ENCODE measurements at regions not wholly inside any gene's neighbourhood (a gene's known extent, or its start where the extent isn't known, plus 50 kb on each side); places are given as distances from the start of the nearest gene placed in this dataset.

GRCh38 chr12:76713130-76713529 lies 50.8 kb upstream of the ZDHHC17 start:
- H3K27ac ChIP-seq: no peak overlapping the region
- DNase-seq (ENCODE audit: low spot score in 2 of 2): no peak
- no peak for TF ChIP-seq CTCF (IDR thresholded peaks at IDR 0.05)
- intact Hi-C loops (cut with DNase I): no loop called here
- H3K4me3 ChIP-seq: no peak overlapping the region
- H3K36me3 ChIP-seq: no peaks in the 10 kb centered on the region
- H3K27me3 ChIP-seq: no peaks in the 10 kb centered on the region
- no peaks in the 10 kb centered on the region for H3K9me3 ChIP-seq
- H3K4me1 ChIP-seq: no peaks in the 10 kb centered on the region

GRCh38 chr12:76713986-76714385 lies 49.9 kb upstream of the ZDHHC17 start:
- intact Hi-C loops (cut with DNase I): no loop called here
- DNase-seq (ENCODE audit: low spot score in 2 of 2): no peak
- no peaks in the 10 kb centered on the region for H3K9me3 ChIP-seq
- H3K27me3 ChIP-seq: no peaks in the 10 kb centered on the region
- H3K27ac ChIP-seq: no peak overlapping the region
- no peaks in the 10 kb centered on the region for H3K4me1 ChIP-seq
- no peak for TF ChIP-seq CTCF (IDR thresholded peaks at IDR 0.05)
- no peak overlapping the region for H3K4me3 ChIP-seq
- no peaks in the 10 kb centered on the region for H3K36me3 ChIP-seq

Measured in ascending aorta (tissue), 2 donors.